HAP-1 (cell line): ENCODE measurements at regions not wholly inside any gene's neighbourhood (a gene's known extent, or its start where the extent isn't known, plus 50 kb on each side); places are given as distances from the start of the nearest gene placed in this dataset.

Experiments
- DNase-seq, 2 experiments: peaks; one replicate each; pipeline ENCODE4 v3.0.0-alpha.2; 2016 to 2020; ENCODE audit warnings: low spot score in 2 of 2
- H3K27me3 ChIP-seq: fragments of 250-450 bp; sonication (Bioruptor Pico); 2 replicates; pipeline ENCODE4 v1.5.1; 2020; ENCODE audit warnings: low read depth, mild to moderate bottlenecking, moderate library complexity
- H3K36me3 ChIP-seq: fragments of 250-450 bp; sonication (Bioruptor Pico); replicated peaks from 2 replicates; pipeline ENCODE4 v1.5.1; 2020; ENCODE audit warnings: mild to moderate bottlenecking
- H3K4me1 ChIP-seq: fragments of 250-450 bp; sonication (Bioruptor Pico); 2 replicates; pipeline ENCODE4 v1.5.1; 2020; ENCODE audit warnings: mild to moderate bottlenecking
- H3K4me3 ChIP-seq: fragments of 250-450 bp; sonication (Bioruptor Pico); 2 replicates; pipeline ENCODE4 v1.5.1; 2020; ENCODE audit warnings: mild to moderate bottlenecking, moderate library complexity
- H3K9me3 ChIP-seq: fragments of 250-450 bp; sonication (Bioruptor Pico); 2 replicates; pipeline ENCODE4 v1.5.1; 2020; ENCODE audit warnings: mild to moderate bottlenecking, moderate library complexity
- in situ Hi-C: fragments of 300-500 bp; cut with MboI; formaldehyde crosslinking; loops from 3 replicates; pipeline ENCODE4 v1.14.3; 2020; ENCODE audit warnings: low sequenced_read_pairs, inconsistent platforms, mixed read lengths

GRCh38 chr3:13939206-13939605, 59.3 kb upstream of the WNT7A start:
- no peak for DNase-seq
- no peaks in the 10 kb centered on the region for H3K4me1 ChIP-seq
- no peaks in the 10 kb centered on the region for H3K27me3 ChIP-seq
- H3K36me3 ChIP-seq: no peaks in the 10 kb centered on the region
- no peaks in the 10 kb centered on the region for H3K9me3 ChIP-seq
- in situ Hi-C loops: no loop called here
- no peak overlapping the region for H3K4me3 ChIP-seq

DNA sequence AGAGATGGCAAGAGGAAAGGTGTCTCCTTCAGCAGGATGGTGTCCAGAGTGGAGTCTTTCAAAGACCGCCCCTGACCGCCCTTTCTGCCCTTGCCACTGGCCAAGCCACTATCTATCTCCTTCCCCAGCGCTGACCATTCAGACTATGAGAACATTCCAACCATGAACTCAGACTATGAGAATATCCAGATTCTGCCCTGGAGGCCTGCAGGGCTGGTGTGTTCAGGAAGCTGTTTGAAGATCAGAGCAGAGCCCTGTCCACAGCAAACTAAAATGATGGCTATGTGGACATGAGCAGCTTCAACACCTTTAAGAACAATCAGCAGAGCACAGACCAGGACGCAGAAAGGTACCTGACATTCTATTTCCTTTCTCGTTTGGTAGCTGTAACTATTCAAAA, 57.3 kb upstream of the WNT7A start:
- Histone ChIP-seq H3K9me3 (no peaks in the 10 kb centered on the region), H3K27me3 (no peaks in the 10 kb centered on the region), H3K4me3 (no peak overlapping the region), H3K36me3 (no peaks in the 10 kb centered on the region), H3K4me1 (no peaks in the 10 kb centered on the region)
- no peak for DNase-seq
- in situ Hi-C loops: no loop called here

DNA sequence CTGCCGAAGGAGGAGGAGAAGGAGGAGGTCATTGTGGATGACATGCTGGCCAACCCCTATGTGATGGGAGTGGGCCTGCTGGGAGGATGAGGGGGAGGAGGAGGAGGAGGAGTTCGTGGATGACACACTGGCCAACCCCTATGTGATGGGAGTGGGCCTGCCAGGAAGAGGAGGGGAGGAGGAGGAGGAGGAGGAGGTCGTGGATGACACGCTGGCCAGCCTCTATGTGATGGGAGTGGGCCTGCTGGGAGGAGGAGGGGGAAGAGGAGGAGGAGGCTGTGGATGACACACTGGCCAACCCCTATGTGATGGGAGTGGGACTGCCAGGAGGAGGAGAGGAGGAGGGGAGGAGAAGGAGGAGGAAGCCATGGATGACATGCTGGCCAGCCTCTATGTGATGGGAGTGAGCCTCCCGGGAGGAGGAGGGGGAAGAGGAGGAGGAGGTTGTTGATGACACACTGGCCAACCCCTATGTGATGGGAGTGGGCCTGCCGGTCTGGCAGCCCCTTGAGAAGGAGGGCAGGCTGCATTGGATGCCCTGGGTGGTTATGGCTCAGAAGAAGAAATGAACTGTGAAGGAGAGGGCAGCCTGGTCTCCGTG, 55.7 kb upstream of the WNT7A start:
- in situ Hi-C loops: no loop called here
- no peak for DNase-seq
- no peaks in the 10 kb centered on the region for H3K9me3 ChIP-seq
- H3K27me3 ChIP-seq: no peaks in the 10 kb centered on the region
- H3K36me3 ChIP-seq: no peaks in the 10 kb centered on the region
- H3K4me1 ChIP-seq: no peaks in the 10 kb centered on the region
- H3K4me3 ChIP-seq: no peak overlapping the region

DNA sequence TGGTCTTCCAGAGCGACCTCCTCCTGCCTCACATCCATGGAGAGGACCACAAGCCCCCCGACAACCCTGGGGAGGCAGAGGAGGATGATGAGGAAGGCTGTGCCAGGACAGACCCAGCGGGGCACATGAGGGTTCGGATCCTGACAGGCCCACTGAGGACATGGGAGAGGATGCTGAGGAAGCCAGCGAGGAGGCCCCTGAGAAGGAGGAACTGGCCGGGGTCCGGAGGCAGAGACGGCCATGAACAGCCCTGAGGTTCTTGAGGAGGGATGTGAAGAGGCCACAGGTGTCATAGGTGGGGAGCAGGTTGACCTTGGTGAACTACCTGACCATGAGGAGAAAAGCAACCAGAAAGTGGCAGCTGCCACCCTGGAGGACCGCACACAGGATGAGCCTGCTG, 54.9 kb upstream of the WNT7A start:
- H3K4me1 ChIP-seq: no peaks in the 10 kb centered on the region
- DNase-seq: no peak

GRCh38 chr3:13934315-13934714, 54.4 kb upstream of the WNT7A start:
- in situ Hi-C loops: no loop called here
- DNase-seq: no peak
- no peaks in the 10 kb centered on the region for H3K9me3 ChIP-seq
- H3K27me3 ChIP-seq: no peaks in the 10 kb centered on the region
- no peak overlapping the region for H3K4me3 ChIP-seq
- H3K36me3 ChIP-seq: no peaks in the 10 kb centered on the region
- no peaks in the 10 kb centered on the region for H3K4me1 ChIP-seq

More for the DNA sequence above, 54.9 kb upstream of the WNT7A start:
- Histone ChIP-seq H3K36me3 (no peaks in the 10 kb centered on the region), H3K27me3 (no peaks in the 10 kb centered on the region), H3K9me3 (no peaks in the 10 kb centered on the region), H3K4me3 (no peak overlapping the region)
- in situ Hi-C loops: no loop called here

GRCh38 chr3:13932578-13933295, 52.9 kb upstream of the WNT7A start:
- no peaks in the 10 kb centered on the region for H3K4me1 ChIP-seq
- DNase-seq: no peak
- in situ Hi-C loops: no loop called here
- no peaks in the 10 kb centered on the region for H3K27me3 ChIP-seq
- no peaks in the 10 kb centered on the region for H3K9me3 ChIP-seq
- no peak overlapping the region for H3K4me3 ChIP-seq
- no peaks in the 10 kb centered on the region for H3K36me3 ChIP-seq

DNA sequence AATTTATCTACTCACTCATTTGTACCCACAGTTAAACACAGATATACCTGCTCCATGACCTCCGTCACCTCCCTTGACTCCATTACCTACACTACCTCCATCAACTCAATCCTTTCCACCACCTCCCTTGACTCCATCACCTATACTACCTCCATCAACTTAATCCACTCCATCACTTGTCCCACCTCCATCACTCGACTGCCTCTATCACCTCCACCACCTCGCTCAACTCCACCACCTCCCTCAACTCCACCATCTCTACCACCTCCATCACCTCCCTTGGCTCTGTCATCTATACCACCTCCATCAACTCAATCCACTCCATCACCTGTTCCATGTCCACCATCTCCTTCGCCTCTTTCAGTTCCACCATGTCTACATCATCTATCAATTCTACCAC, 51.3 kb upstream of the WNT7A start:
- no peaks in the 10 kb centered on the region for H3K4me1 ChIP-seq
- no peaks in the 10 kb centered on the region for H3K27me3 ChIP-seq
- in situ Hi-C loops: no loop called here
- no peaks in the 10 kb centered on the region for H3K36me3 ChIP-seq
- DNase-seq: no peak
- no peaks in the 10 kb centered on the region for H3K9me3 ChIP-seq
- H3K4me3 ChIP-seq: no peak overlapping the region
